OCI-LY3 (cell line): ENCODE measurements at regions not wholly inside any gene's neighbourhood (a gene's known extent, or its start where the extent isn't known, plus 50 kb on each side); places are given as distances from the start of the nearest gene placed in this dataset.

ENCODE experiments used
- H2AFZ ChIP-seq: fragments of 200-600, 300-600 bp; shearing (Covaris generic); 2 replicates; pipeline ENCODE4 v1.6.0; 2014; ENCODE audit warnings: antibody characterized with exemption, low read depth, low read length
- H3K27ac ChIP-seq: fragments of 200-600, 300-600 bp; sonication (generic); 2 replicates; pipeline ENCODE4 v1.5.1; 2014; ENCODE audit warnings: mild to moderate bottlenecking, low read length, moderate library complexity, mixed read lengths
- H3K27me3 ChIP-seq: fragments of 200-600, 300-600 bp; sonication (generic); 2 replicates; pipeline ENCODE4 v1.6.1; 2014; ENCODE audit warnings: low read depth, low read length, mixed read lengths
- H3K36me3 ChIP-seq: fragments of 200-600, 300-600 bp; sonication (generic); replicated peaks from 2 replicates; pipeline ENCODE3; 2014; ENCODE audit warnings: low read depth, low read length, mixed read lengths
- H3K4me1 ChIP-seq: fragments of 300-600, 200-600 bp; sonication (generic); 2 replicates; pipeline ENCODE4 v1.6.1; 2014; ENCODE audit warnings: low read length, mixed read lengths
- H3K4me2 ChIP-seq: fragments of 200-600, 300-600 bp; sonication (generic); 2 replicates; pipeline ENCODE4 v1.6.1; 2014; ENCODE audit warnings: low read length, mixed read lengths
- H3K4me3 ChIP-seq: fragments of 300-600, 200-600 bp; sonication (generic); 2 replicates; pipeline ENCODE4 v1.5.1; 2014; ENCODE audit warnings: antibody characterized with exemption, mild to moderate bottlenecking, low read length, moderate library complexity
- H3K79me2 ChIP-seq: fragments of 300-600, 200-600 bp; shearing (Covaris generic); 2 replicates; pipeline ENCODE4 v1.6.1; 2014; ENCODE audit warnings: mild to moderate bottlenecking, low read length, mixed read lengths
- H3K9ac ChIP-seq: fragments of 300-600, 200-600 bp; shearing (Covaris generic); 2 replicates; pipeline ENCODE4 v1.6.0; 2014; ENCODE audit warnings: mild to moderate bottlenecking, low read length, moderate library complexity
- H3K9me3 ChIP-seq: fragments of 200-600, 300-600 bp; shearing (Covaris generic); 2 replicates; pipeline ENCODE4 v1.6.1; 2014; ENCODE audit warnings: low read length, mixed read lengths; ENCODE audit not compliant: insufficient read depth
- H4K20me1 ChIP-seq: fragments of 200-600, 300-600 bp; sonication (generic); 2 replicates; pipeline ENCODE4 v1.6.1; 2016; ENCODE audit warnings: low read length, mixed read lengths; ENCODE audit not compliant: insufficient read depth
- EZH2phosphoT487 ChIP-seq: fragments of 200-600 bp; shearing (Covaris generic); IDR thresholded peaks from 2 replicates; pipeline ENCODE4 v1.6.1; 2018; ENCODE audit warnings: antibody characterized with exemption, mixed run types, low read depth
- TF ChIP-seq, protein P1 (sequence below): fragments of 200-600, 300-600 bp; sonication (generic); IDR thresholded peaks from 2 replicates; pipeline ENCODE4 v1.5.1; 2014; ENCODE audit warnings: antibody characterized with exemption, low read length, low read depth

DNA sequence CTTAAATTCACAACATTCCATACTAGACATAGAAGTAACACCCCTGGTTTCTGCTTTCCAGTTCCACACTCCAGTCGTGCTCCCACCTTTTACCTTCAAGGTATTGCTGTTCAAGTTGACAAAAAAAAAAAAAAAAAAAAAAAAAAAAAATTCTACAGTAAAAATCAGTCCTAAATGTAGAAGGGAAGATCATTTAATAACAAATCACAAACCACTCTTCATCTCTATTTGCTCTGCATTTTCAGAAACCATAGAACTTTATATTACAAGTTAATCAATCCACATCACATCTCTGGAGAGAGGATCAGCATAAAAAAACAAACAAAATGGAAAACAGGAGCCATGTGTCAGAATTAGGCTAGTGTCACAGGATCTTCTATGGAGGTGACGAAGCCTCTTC lies 206.3 kb upstream of the KLF14 start:
- Histone ChIP-seq H4K20me1 (peaks cover 94% of the 10 kb centered on the region), H3K27ac (peak overlapping the region; percentile 90), H3K79me2 (peaks cover 100% of the 10 kb centered on the region), H3K4me2 (peak overlapping the region; percentile 98), H2AFZ (no peak overlapping the region), H3K36me3 (peaks cover 77% of the 10 kb centered on the region), H3K27me3 (no peaks in the 10 kb centered on the region), H3K9ac (peak overlapping the region; percentile 76), H3K9me3 (no peaks in the 10 kb centered on the region), H3K4me1 (peaks cover 88% of the 10 kb centered on the region), H3K4me3 (peak overlapping the region; percentile 83)
- no peak for TF ChIP-seq EZH2phosphoT487
- TF ChIP-seq, protein P1, sequence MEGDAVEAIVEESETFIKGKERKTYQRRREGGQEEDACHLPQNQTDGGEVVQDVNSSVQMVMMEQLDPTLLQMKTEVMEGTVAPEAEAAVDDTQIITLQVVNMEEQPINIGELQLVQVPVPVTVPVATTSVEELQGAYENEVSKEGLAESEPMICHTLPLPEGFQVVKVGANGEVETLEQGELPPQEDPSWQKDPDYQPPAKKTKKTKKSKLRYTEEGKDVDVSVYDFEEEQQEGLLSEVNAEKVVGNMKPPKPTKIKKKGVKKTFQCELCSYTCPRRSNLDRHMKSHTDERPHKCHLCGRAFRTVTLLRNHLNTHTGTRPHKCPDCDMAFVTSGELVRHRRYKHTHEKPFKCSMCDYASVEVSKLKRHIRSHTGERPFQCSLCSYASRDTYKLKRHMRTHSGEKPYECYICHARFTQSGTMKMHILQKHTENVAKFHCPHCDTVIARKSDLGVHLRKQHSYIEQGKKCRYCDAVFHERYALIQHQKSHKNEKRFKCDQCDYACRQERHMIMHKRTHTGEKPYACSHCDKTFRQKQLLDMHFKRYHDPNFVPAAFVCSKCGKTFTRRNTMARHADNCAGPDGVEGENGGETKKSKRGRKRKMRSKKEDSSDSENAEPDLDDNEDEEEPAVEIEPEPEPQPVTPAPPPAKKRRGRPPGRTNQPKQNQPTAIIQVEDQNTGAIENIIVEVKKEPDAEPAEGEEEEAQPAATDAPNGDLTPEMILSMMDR: no peak

DNA sequence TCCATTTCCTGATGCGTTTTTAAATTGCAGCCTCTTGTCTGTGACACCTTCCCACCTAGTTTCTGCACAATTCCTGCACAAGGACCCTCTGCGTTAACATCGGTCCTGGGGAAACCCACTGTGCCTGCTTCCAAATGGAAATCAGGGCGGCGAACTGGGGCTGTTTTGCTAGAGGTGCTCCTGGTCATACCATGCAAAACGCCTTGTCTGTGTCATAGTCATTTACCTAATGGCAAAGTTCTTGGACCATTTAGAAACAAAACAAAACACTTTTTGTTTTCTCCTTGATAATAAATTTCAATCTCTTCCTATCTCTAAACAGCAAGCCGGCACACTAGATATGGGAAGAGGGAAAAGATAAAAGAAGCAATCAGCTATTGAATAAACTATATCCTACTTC lies 206.9 kb upstream of the KLF14 start:
- H3K9me3 ChIP-seq: no peaks in the 10 kb centered on the region
- H3K4me2 ChIP-seq: peak overlapping the region; percentile 98
- H2AFZ ChIP-seq: no peak overlapping the region
- peak overlapping the region; percentile 83 for H3K4me3 ChIP-seq
- no peaks in the 10 kb centered on the region for H3K27me3 ChIP-seq
- peak overlapping the region; percentile 90 for H3K27ac ChIP-seq
- H3K4me1 ChIP-seq: peaks cover 90% of the 10 kb centered on the region
- H4K20me1 ChIP-seq: peaks cover 94% of the 10 kb centered on the region
- H3K36me3 ChIP-seq: peaks cover 71% of the 10 kb centered on the region
- H3K79me2 ChIP-seq: peaks cover 100% of the 10 kb centered on the region
- peak overlapping the region; percentile 76 for H3K9ac ChIP-seq
- TF ChIP-seq, protein P1: no peak
- no peak for TF ChIP-seq EZH2phosphoT487

DNA sequence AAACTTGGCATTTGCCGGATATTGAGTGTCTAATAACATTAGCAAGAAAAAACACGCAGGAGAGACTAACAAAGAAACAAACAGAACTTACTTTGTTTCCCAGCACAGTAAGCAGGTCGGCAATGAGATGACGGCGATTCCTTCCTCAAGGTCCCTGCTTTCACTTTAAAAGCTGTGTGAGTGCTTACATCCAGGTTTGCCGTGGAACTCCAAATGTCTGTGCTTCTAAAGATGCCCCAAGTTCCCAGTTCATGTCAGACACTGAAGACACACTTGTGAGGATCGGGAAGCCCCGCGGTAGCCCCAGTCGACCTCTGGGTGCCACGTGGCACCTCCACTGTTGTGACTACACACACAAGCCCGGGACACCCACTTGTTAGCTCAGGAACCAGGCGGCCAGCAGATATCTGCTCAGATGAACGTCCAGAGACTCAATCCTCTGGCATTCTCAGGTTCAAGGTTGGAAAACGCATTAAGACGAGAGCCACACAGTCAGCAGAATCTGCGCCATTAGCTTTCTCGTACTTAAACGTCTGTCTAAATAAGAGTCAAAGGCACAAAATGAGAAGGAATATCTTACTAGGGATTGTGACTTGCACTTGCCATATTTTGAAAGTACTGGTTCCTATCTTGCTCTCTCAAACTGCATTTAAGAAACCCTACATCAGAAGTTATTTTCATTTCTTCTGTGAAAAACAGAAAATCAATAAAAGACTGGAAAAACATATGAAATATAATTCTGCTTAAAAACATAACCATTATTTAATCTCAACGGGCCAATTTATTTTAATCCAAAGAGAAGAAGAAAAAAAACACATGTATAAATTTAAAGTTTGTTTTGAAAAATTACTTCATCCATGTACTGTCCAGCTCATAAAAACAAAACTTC lies 207.6 kb upstream of the KLF14 start:
- Histone ChIP-seq H4K20me1 (peaks cover 94% of the 10 kb centered on the region), H3K36me3 (peaks cover 70% of the 10 kb centered on the region), H3K27ac (peak overlapping the region; percentile 90)

More for the DNA sequence above, 207.6 kb upstream of the KLF14 start:
- Histone ChIP-seq H3K79me2 (peaks cover 100% of the 10 kb centered on the region), H3K4me2 (peak overlapping the region; percentile 98), H3K27me3 (no peaks in the 10 kb centered on the region), H3K9ac (peak overlapping the region; percentile 76), H2AFZ (no peak overlapping the region), H3K4me3 (peak overlapping the region; percentile 83), H3K9me3 (no peaks in the 10 kb centered on the region), H3K4me1 (peaks cover 95% of the 10 kb centered on the region)
- TF ChIP-seq, protein P1: no peak
- no peak for TF ChIP-seq EZH2phosphoT487
